Gastrocnemius medialis (tissue), 4 donors: ENCODE measurements at regions not wholly inside any gene's neighbourhood (a gene's known extent, or its start where the extent isn't known, plus 50 kb on each side); places are given as distances from the start of the nearest gene placed in this dataset.

ENCODE experiments used
- ATAC-seq, 2 donors: fragments of 150-250 bp; one replicate each; pipeline ENCODE4 v1.9.1; 2016
- DNase-seq, 2 donors: peaks; one replicate each; pipeline ENCODE4 v3.0.0-alpha.2; 2019
- H3K27ac ChIP-seq, 4 donors: fragments of 200-600 bp; sonication (generic); 1 replicate in 1 of 4; 2 replicates in 3 of 4; pipeline ENCODE4 v1.5.1; 2016 to 2018; ENCODE audit warnings: mild to moderate bottlenecking in 2 of 4, moderate library complexity in 1 of 4
- H3K27me3 ChIP-seq, 3 donors: fragments of 200-600 bp; sonication (generic) in 2 of 3; 1 replicate in 1 of 3; 2 replicates in 2 of 3; pipeline versions ENCODE4 v1.5.1 to v1.6.0; 2016 to 2019; ENCODE audit warnings: mild to moderate bottlenecking in 1 of 3, moderate library complexity in 1 of 3
- H3K36me3 ChIP-seq, 2 donors: fragments of 200-600 bp; sonication (generic) in 1 of 2; one replicate each; pipeline ENCODE4 v1.5.1; 2017 to 2018
- H3K4me1 ChIP-seq, 2 donors: fragments of 200-600 bp; sonication (generic) in 1 of 2; one replicate each; pipeline ENCODE4 v1.5.1; 2016 to 2017; ENCODE audit warnings: mild to moderate bottlenecking in 2 of 2
- H3K4me3 ChIP-seq, 4 donors: fragments of 200-600 bp; sonication (generic) in 3 of 4; 1 replicate in 1 of 4; 2 replicates in 3 of 4; pipeline ENCODE4 v1.5.1; 2016 to 2019; ENCODE audit warnings: mild to moderate bottlenecking in 2 of 4
- H3K9me3 ChIP-seq, 3 donors: fragments of 200-600 bp; sonication (generic) in 2 of 3; 1 replicate in 1 of 3; 2 replicates in 2 of 3; pipeline ENCODE4 v1.5.1; 2016 to 2019
- POLR2A ChIP-seq, 2 donors: fragments of 450-650 bp; IDR thresholded peaks; one replicate each; pipeline ENCODE4 v1.6.1; 2017; ENCODE audit warnings: antibody characterized with exemption in 2 of 2, mild to moderate bottlenecking in 2 of 2, moderate library complexity in 2 of 2
- in situ Hi-C, 4 donors: fragments of 200-750 bp; cut with MboI; loops; one replicate each; pipeline versions ENCODE4 v1.15.0 to v1.8.0; 2017; ENCODE audit warnings: low sequenced_read_pairs in 4 of 4
- intact Hi-C: fragments of 100-400 bp; cut with DNase I; formaldehyde crosslinking; loops from one replicate; pipeline ENCODE4 v1.15.1; 2023; ENCODE audit warnings: low total_unique reads
- TF ChIP-seq, protein P1 (sequence below), 5 experiments: fragments of 450-650 bp in 3 of 5; fragments of 200-600 bp in 2 of 5; sonication (generic) in 2 of 5; IDR thresholded peaks in 4 of 5; conservative IDR thresholded peaks in 1 of 5; 1 replicate in 4 of 5; 2 replicates in 1 of 5; pipeline ENCODE4 v1.5.1; 2016 to 2019; ENCODE audit warnings: antibody characterized with exemption in 5 of 5, mild to moderate bottlenecking in 3 of 5, moderate library complexity in 3 of 5

DNA sequence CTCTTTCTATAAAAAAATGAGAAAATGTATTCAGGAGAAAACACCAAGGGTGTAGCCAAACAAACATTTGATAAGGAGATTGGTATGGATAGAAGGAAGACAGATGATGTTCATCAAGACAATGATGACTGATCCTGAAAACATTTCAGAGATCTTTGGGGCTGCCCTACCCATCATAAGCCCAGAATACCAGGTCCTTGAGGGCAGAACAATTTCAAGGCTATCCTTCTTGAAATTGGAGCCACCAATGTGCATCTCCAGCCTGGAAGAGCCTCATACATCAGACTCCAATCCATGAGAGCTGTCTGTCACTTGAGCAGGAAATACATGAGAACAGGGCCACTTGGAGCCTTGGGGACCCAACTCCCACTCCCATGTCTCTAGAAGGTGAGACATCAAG lies 89.5 kb upstream of the ANKRD28 start:
- Histone ChIP-seq H3K36me3 (no peaks in the 10 kb centered on the region), H3K9me3 (no peaks in the 10 kb centered on the region), H3K4me3 (no peak overlapping the region), H3K4me1 (peaks cover 0 to 7% of the 10 kb centered on the region in 2 donors), H3K27me3 (no peaks in the 10 kb centered on the region), H3K27ac (no peak overlapping the region)
- intact Hi-C loops (no loop called here), in situ Hi-C loops (no loop called here)
- ATAC-seq (no peak), DNase-seq (no peak)
- TF ChIP-seq POLR2A (IDR thresholded peaks at IDR 0.05), result no peak
- TF ChIP-seq, protein P1, sequence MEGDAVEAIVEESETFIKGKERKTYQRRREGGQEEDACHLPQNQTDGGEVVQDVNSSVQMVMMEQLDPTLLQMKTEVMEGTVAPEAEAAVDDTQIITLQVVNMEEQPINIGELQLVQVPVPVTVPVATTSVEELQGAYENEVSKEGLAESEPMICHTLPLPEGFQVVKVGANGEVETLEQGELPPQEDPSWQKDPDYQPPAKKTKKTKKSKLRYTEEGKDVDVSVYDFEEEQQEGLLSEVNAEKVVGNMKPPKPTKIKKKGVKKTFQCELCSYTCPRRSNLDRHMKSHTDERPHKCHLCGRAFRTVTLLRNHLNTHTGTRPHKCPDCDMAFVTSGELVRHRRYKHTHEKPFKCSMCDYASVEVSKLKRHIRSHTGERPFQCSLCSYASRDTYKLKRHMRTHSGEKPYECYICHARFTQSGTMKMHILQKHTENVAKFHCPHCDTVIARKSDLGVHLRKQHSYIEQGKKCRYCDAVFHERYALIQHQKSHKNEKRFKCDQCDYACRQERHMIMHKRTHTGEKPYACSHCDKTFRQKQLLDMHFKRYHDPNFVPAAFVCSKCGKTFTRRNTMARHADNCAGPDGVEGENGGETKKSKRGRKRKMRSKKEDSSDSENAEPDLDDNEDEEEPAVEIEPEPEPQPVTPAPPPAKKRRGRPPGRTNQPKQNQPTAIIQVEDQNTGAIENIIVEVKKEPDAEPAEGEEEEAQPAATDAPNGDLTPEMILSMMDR (IDR thresholded peaks at IDR 0.05 in 4 of 5, conservative IDR thresholded peaks at IDR 0.05 in 1 of 5), result no peak

DNA sequence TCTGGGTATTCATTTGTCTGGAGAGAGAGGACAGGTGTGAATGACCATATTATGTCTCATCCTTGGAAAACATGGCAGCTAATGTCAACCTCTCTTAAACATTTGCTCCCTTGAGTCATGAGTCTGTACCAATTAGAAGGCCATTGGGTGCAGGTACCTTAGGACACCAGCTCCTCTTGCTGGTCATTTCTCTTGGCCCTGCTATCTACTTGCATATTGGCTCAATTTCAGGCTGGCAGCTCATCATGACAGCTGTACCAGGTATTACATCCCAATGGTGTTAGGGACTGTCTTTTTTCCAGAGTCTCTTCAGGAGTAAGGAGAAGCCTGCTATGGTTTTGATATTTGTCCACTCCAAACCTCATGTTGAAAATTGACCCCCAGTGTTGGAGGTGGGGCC lies 92.2 kb upstream of the ANKRD28 start:
- in situ Hi-C loops, result no loop called here
- intact Hi-C loops, result loop anchor here (5.0 kb wide), 1 partner anchor 73 kb away; no protein-coding TSS in a partner anchor
- DNase-seq, result peak; percentile 17 to 73
- Histone ChIP-seq H3K9me3 (no peaks in the 10 kb centered on the region), H3K4me1 (peaks cover 21 to 22% of the 10 kb centered on the region in 2 donors), H3K4me3 (no peak overlapping the region), H3K36me3 (no peaks in the 10 kb centered on the region), H3K27ac (peak overlapping the region; percentile 16 to 68 (median 49)), H3K27me3 (no peaks in the 10 kb centered on the region)
- ATAC-seq, result peak; percentile 54 to 85
- TF ChIP-seq, protein P1 (IDR thresholded peaks at IDR 0.05 in 4 of 5, conservative IDR thresholded peaks at IDR 0.05 in 1 of 5), result no peak
- TF ChIP-seq POLR2A (IDR thresholded peaks at IDR 0.05), result no peak

DNA sequence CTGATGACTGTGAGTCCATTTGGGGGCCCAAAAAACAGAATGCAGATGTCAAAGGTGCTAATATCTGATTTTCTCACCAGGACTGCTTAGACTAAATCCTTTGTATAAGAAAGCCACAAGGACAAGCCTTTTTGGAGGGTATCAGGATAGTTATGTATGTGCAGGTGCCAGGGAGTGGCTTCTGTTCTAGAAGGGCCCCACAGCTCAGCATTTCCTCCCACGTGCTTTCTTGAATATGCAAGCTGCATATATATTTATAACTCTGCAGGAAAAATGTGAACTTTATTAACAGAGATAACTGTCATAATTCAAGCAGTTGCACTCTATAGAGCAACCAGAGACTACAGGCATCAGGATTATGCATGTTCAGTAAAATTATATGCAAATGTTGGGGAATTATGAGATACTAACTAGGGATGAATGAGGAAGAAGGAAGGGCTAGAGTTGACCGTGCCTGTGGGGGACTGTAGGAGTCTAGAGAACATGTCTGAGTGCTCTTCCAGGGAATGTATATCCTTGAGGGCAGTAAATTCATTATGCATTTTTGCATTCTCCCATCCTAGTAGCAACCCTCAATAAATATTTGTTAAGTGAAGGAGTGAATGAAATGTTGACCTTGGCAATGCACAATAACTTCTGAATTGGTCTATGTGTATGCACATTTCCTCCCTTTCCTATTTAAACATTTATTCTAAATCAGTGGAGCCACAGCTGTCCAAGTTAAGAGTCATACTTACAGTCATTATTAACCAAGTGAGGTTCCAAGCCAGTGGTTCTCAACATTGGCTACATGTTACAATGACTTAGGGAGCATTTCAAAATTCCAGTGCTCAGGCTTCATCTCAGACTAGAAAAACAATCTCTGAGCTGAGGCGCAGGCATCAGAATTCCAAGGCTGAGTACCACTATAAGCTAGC lies 94.8 kb upstream of the ANKRD28 start:
- intact Hi-C loops, result loop anchor here (5.0 kb wide), 1 partner anchor 75 kb away; no protein-coding TSS in a partner anchor
- Histone ChIP-seq H3K9me3 (no peaks in the 10 kb centered on the region), H3K27me3 (no peaks in the 10 kb centered on the region), H3K4me1 (peaks cover 21 to 22% of the 10 kb centered on the region in 2 donors), H3K27ac (peak overlapping the region in 3 of 4 donors; percentile 85 to 90 (median 87)), H3K36me3 (no peaks in the 10 kb centered on the region), H3K4me3 (no peak overlapping the region)
- ATAC-seq, result no peak
- no peak for DNase-seq
- in situ Hi-C loops, result no loop called here
- no peak for TF ChIP-seq POLR2A (IDR thresholded peaks at IDR 0.05)
- TF ChIP-seq, protein P1 (IDR thresholded peaks at IDR 0.05 in 4 of 5, conservative IDR thresholded peaks at IDR 0.05 in 1 of 5), result no peak

GRCh38 chr3:15894382-15894781 lies 96.6 kb upstream of the ANKRD28 start:
- Histone ChIP-seq H3K27me3 (no peaks in the 10 kb centered on the region), H3K9me3 (no peaks in the 10 kb centered on the region), H3K36me3 (no peaks in the 10 kb centered on the region), H3K4me3 (peak overlapping the region in 3 of 4 donors; percentile 12 to 33 (median 15)), H3K27ac (peak overlapping the region; percentile 67 to 90 (median 86)), H3K4me1 (peaks cover 22 to 25% of the 10 kb centered on the region in 2 donors)
- no peak for DNase-seq
- no peak for ATAC-seq
- in situ Hi-C loops (no loop called here), intact Hi-C loops (loop anchor here (5.0 kb wide), 1 partner anchor 77 kb away; no protein-coding TSS in a partner anchor)
- TF ChIP-seq POLR2A (IDR thresholded peaks at IDR 0.05), result no peak
- TF ChIP-seq, protein P1 (IDR thresholded peaks at IDR 0.05 in 4 of 5, conservative IDR thresholded peaks at IDR 0.05 in 1 of 5), result no peak
